Ectodermal cell (in vitro differentiated cells): ENCODE measurements at regions not wholly inside any gene's neighbourhood (a gene's known extent, or its start where the extent isn't known, plus 50 kb on each side); places are given as distances from the start of the nearest gene placed in this dataset.
"Not testable (repeated sequence)": the region's sequence is repeated elsewhere in the genome, so short reads cannot be mapped to it uniquely, and the experiment has no call there.

ENCODE experiments used
- H3K27ac ChIP-seq: 2 replicates; pipeline ENCODE4 v1.7.0; 2013; ENCODE audit warnings: mild to moderate bottlenecking, low read depth, low read length; ENCODE audit not compliant: insufficient read depth, poor library complexity, severe bottlenecking
- H3K27me3 ChIP-seq: 2 replicates; pipeline ENCODE4 v1.7.0; 2013; ENCODE audit warnings: mild to moderate bottlenecking, low read length; ENCODE audit not compliant: insufficient read depth, control insufficient read depth, poor library complexity, severe bottlenecking
- H3K36me3 ChIP-seq: one replicate; pipeline ENCODE4 v1.7.0; 2013; ENCODE audit warnings: low read length; ENCODE audit not compliant: control insufficient read depth, insufficient read depth
- H3K4me1 ChIP-seq: one replicate; pipeline ENCODE4 v1.7.0; 2013; ENCODE audit warnings: low read length; ENCODE audit not compliant: control insufficient read depth, insufficient read depth
- H3K4me3 ChIP-seq: 2 replicates; pipeline ENCODE4 v1.7.0; 2013; ENCODE audit warnings: low read depth, low read length, control low read depth; ENCODE audit not compliant: insufficient read depth
- H3K9me3 ChIP-seq: 2 replicates; pipeline ENCODE4 v1.7.0; 2013; ENCODE audit warnings: mild to moderate bottlenecking, low read length, moderate library complexity; ENCODE audit not compliant: control insufficient read depth
- WGBS, 2 experiments: methylation state at CpG; one replicate each; pipeline ENCODE4 v1.1.7; 2013; ENCODE audit warnings: missing lambda C conversion rate in 2 of 2; 5-methylcytosine and 5-hydroxymethylcytosine counted together

- WGBS, 2 experiments, result 87 to 92% methylated on average over 2 of the region's 2 CpGs
- no peaks in the 10 kb centered on the region for H3K36me3 ChIP-seq
- no peaks in the 10 kb centered on the region for H3K4me1 ChIP-seq
- no peak overlapping the region for H3K27ac ChIP-seq
- no peaks in the 10 kb centered on the region for H3K9me3 ChIP-seq
- H3K4me3 ChIP-seq, result no peak overlapping the region
- H3K27me3 ChIP-seq, result no peaks in the 10 kb centered on the region
Measured at GRCh38 chr2:160741815-160742214, 248.2 kb upstream of the RBMS1 start.

DNA sequence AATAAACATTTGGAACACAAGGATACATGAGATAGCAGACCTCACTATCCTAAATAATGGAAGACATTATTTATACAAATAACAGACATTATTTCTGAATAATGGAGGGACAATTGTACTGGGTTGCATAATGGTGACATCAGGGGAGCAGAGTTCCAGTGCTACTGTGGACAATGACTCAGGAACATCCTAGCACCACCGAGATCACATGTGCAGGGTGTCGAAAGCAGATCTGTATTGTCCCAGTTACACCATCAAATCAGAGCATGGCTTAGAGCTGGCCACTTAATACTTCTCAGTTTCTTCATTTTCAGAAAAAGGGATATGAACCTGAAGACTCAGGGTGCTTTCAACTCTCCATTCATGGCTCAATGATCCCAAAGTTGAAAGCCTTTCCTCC is 249.1 kb upstream of the RBMS1 start:
- Histone ChIP-seq H3K4me3 (no peak overlapping the region), H3K4me1 (no peaks in the 10 kb centered on the region), H3K27me3 (no peaks in the 10 kb centered on the region), H3K9me3 (no peaks in the 10 kb centered on the region), H3K27ac (no peak overlapping the region), H3K36me3 (no peaks in the 10 kb centered on the region)
- WGBS, 2 experiments, result 89 to 97% methylated on average over 2 of the region's 2 CpGs

GRCh38 chr2:160747501-160748170 is 254.0 kb upstream of the RBMS1 start:
- no peaks in the 10 kb centered on the region for H3K36me3 ChIP-seq
- no peaks in the 10 kb centered on the region for H3K4me1 ChIP-seq
- WGBS, 2 experiments, result 88 to 93% methylated on average over 4 of the region's 4 CpGs
- no peak overlapping the region for H3K27ac ChIP-seq
- no peak overlapping the region for H3K4me3 ChIP-seq
- H3K27me3 ChIP-seq, result no peaks in the 10 kb centered on the region
- H3K9me3 ChIP-seq, result no peaks in the 10 kb centered on the region

- H3K9me3 ChIP-seq, result no peaks in the 10 kb centered on the region
- 95 to 97% methylated on average over 2 of the region's 2 CpGs for WGBS, 2 experiments
- no peak overlapping the region for H3K27ac ChIP-seq
- H3K27me3 ChIP-seq, result no peaks in the 10 kb centered on the region
- no peak overlapping the region for H3K4me3 ChIP-seq
- no peaks in the 10 kb centered on the region for H3K4me1 ChIP-seq
- no peaks in the 10 kb centered on the region for H3K36me3 ChIP-seq
Measured at GRCh38 chr2:160751021-160751420, 257.4 kb upstream of the RBMS1 start.

GRCh38 chr2:160752475-160753330 is 259.1 kb upstream of the RBMS1 start:
- Histone ChIP-seq H3K27ac (no peak overlapping the region), H3K4me1 (no peaks in the 10 kb centered on the region), H3K4me3 (no peak overlapping the region), H3K27me3 (no peaks in the 10 kb centered on the region), H3K36me3 (no peaks in the 10 kb centered on the region), H3K9me3 (no peaks in the 10 kb centered on the region)
- WGBS, 2 experiments, result 72 to 79% methylated on average over 3 of the region's 3 CpGs

DNA sequence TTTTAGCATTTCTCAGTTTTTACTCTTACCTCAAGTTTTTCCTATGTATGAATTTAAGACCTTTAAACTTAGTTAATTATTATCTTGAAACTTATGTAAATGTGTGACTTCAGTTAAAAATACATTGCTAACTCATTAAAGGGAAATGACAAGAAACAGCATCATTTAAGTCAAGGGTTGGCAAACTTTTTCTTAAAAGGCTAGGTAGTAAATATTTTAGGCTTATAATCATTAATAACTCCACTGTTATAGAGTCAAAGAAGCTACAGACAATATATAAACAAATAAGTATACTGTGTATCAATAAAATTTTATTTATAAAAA is 259.7 kb upstream of the RBMS1 start:
- Histone ChIP-seq H3K4me3 (no peak overlapping the region), H3K4me1 (no peaks in the 10 kb centered on the region), H3K36me3 (no peaks in the 10 kb centered on the region), H3K9me3 (no peaks in the 10 kb centered on the region), H3K27me3 (no peaks in the 10 kb centered on the region), H3K27ac (no peak overlapping the region)

- Histone ChIP-seq H3K27me3 (no peaks in the 10 kb centered on the region), H3K9me3 (no peaks in the 10 kb centered on the region), H3K36me3 (no peaks in the 10 kb centered on the region), H3K4me1 (no peaks in the 10 kb centered on the region), H3K4me3 (no peak overlapping the region), H3K27ac (no peak overlapping the region)
Measured at GRCh38 chr2:160753960-160754359, 260.4 kb upstream of the RBMS1 start.

GRCh38 chr2:160756481-160756880 is 262.9 kb upstream of the RBMS1 start:
- Histone ChIP-seq H3K36me3 (no peaks in the 10 kb centered on the region), H3K4me3 (no peak overlapping the region), H3K9me3 (no peaks in the 10 kb centered on the region), H3K27ac (no peak overlapping the region), H3K4me1 (no peaks in the 10 kb centered on the region), H3K27me3 (no peaks in the 10 kb centered on the region)

DNA sequence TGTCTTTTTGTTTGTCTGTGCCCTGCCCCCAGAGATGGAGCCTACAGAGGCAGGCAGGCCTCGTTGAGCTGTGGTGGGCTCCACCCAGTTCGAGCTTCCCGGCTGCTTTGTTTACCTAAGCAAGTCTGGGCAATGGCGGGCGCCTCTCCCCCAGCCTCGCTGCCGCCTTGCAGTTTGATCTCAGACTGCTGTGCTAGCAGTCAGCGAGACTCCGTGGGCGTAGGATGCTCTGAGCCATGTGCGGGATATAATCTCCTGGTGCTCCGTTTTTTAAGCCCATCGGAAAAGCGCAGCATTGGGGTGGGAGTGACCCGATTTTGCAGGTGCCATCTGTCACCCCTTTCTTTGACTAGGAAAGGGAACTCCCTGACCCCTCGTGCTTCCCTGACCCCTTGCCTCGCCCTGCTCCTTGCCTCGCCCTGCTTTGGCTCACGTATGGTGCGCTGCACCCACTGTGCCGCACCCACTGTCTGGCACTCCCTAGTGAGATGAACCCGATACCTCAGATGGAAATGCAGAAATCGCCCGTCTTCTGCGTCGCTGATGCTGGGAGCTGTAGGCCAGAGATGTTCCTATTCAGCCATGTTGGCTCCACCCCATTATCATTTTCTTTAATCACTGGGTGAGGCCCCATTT is 269.0 kb upstream of the RBMS1 start:
- 96% methylated on average over 26 of the region's 26 CpGs for WGBS, 2 experiments
- not testable (repeated sequence) for H3K4me3 ChIP-seq, H3K4me1 ChIP-seq, H3K36me3 ChIP-seq, H3K9me3 ChIP-seq, H3K27ac ChIP-seq, H3K27me3 ChIP-seq

- no peaks in the 10 kb centered on the region for H3K9me3 ChIP-seq
- no peak overlapping the region for H3K27ac ChIP-seq
- H3K4me1 ChIP-seq, result no peaks in the 10 kb centered on the region
- H3K27me3 ChIP-seq, result no peaks in the 10 kb centered on the region
- H3K36me3 ChIP-seq, result no peaks in the 10 kb centered on the region
- no peak overlapping the region for H3K4me3 ChIP-seq
Measured at GRCh38 chr2:160783474-160783873, 289.9 kb upstream of the RBMS1 start.
